GM18520 (cell line): ENCODE measurements at regions not wholly inside any gene's neighbourhood (a gene's known extent, or its start where the extent isn't known, plus 50 kb on each side); places are given as distances from the start of the nearest gene placed in this dataset.
"Not testable (repeated sequence)": the region's sequence is repeated elsewhere in the genome, so short reads cannot be mapped to it uniquely, and the experiment has no call there.

ENCODE experiments used
- ATAC-seq: cut with Tn5 transposase; IDR thresholded peaks from one replicate; pipeline ENCODE4 v1.9.1; 2021; ENCODE audit not compliant: unreplicated experiment

GRCh38 chr17:34055606-34056005, 199.5 kb upstream of the CCL2 start:
- ATAC-seq = no peak

- no peak for ATAC-seq
Observed at GRCh38 chr17:34059423-34060220, 195.5 kb upstream of the CCL2 start.

GRCh38 chr17:34066528-34066927, 188.6 kb upstream of the CCL2 start:
- no peak for ATAC-seq

GRCh38 chr17:34067011-34067410, 188.1 kb upstream of the CCL2 start:
- ATAC-seq = no peak

GRCh38 chr17:34068571-34068970, 186.5 kb upstream of the CCL2 start:
- no peak for ATAC-seq

- ATAC-seq = no peak
Observed at GRCh38 chr17:34070712-34071111, 184.4 kb upstream of the CCL2 start.

- no peak for ATAC-seq
Observed at GRCh38 chr17:34071886-34072420, 183.1 kb upstream of the CCL2 start.

- ATAC-seq = no peak
Observed at GRCh38 chr17:34075076-34075475, 180.0 kb upstream of the CCL2 start.

GRCh38 chr17:34076743-34077631, 178.1 kb upstream of the CCL2 start:
- no peak for ATAC-seq

- ATAC-seq = no peak
Observed at GRCh38 chr17:34081269-34081668, 173.8 kb upstream of the CCL2 start.

GRCh38 chr17:34082404-34082803, 172.7 kb upstream of the CCL2 start:
- no peak for ATAC-seq

- ATAC-seq = not testable (repeated sequence)
Observed at GRCh38 chr17:34089042-34089441, 166.0 kb upstream of the CCL2 start.

GRCh38 chr17:34090593-34090992, 164.5 kb upstream of the CCL2 start:
- no peak for ATAC-seq

GRCh38 chr17:34091975-34092374, 163.1 kb upstream of the CCL2 start:
- no peak for ATAC-seq

GRCh38 chr17:34095106-34095505, 160.0 kb upstream of the CCL2 start:
- ATAC-seq = no peak

GRCh38 chr17:34098699-34099098, 156.4 kb upstream of the CCL2 start:
- no peak for ATAC-seq

GRCh38 chr17:34099859-34100515, 155.1 kb upstream of the CCL2 start:
- no peak for ATAC-seq

GRCh38 chr17:34107019-34107418, 148.1 kb upstream of the CCL2 start:
- ATAC-seq = no peak

- no peak for ATAC-seq
Observed at GRCh38 chr17:34110315-34110714, 144.8 kb upstream of the CCL2 start.

GRCh38 chr17:34113089-34113488, 142.0 kb upstream of the CCL2 start:
- ATAC-seq = no peak

- ATAC-seq = no peak
Observed at GRCh38 chr17:34114174-34114573, 140.9 kb upstream of the CCL2 start.
